ENCODE measurements at regions not wholly inside any gene's neighbourhood (a gene's known extent, or its start where the extent isn't known, plus 50 kb on each side); places are given as distances from the start of the nearest gene placed in this dataset.

DNA sequence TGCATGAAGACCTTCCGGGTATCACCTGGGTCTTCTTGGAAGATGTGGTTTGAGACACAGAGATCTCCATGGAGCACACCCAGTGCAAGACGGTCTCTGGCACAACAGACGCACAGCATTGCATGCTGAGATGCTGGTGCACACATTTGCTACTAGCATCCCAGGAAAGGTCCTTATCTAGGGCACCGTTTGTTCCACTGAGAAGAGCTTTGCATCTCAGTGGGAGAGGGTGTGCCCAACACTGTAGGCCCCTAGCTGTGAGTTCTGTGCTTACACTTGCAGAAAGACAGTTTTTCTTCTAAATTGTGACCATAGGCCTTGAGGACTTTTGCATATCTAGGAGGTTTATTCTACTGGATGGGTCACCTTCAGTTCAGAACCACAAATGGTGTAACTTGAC lies 554.1 kb downstream of the MATN1 start:
- TF ChIP-seq NR2F2 (IDR thresholded peaks at IDR 0.05) (no peak), GABPA (IDR thresholded peaks at IDR 0.05 in 1 of 2, conservative IDR thresholded peaks at IDR 0.05 in 1 of 2) (no peak), TAF1 (conservative IDR thresholded peaks at IDR 0.05) (no peak), FOXA1 (IDR thresholded peaks at IDR 0.05) (no peak), RXRA (IDR thresholded peaks at IDR 0.05) (no peak)
- TF ChIP-seq, protein P1, sequence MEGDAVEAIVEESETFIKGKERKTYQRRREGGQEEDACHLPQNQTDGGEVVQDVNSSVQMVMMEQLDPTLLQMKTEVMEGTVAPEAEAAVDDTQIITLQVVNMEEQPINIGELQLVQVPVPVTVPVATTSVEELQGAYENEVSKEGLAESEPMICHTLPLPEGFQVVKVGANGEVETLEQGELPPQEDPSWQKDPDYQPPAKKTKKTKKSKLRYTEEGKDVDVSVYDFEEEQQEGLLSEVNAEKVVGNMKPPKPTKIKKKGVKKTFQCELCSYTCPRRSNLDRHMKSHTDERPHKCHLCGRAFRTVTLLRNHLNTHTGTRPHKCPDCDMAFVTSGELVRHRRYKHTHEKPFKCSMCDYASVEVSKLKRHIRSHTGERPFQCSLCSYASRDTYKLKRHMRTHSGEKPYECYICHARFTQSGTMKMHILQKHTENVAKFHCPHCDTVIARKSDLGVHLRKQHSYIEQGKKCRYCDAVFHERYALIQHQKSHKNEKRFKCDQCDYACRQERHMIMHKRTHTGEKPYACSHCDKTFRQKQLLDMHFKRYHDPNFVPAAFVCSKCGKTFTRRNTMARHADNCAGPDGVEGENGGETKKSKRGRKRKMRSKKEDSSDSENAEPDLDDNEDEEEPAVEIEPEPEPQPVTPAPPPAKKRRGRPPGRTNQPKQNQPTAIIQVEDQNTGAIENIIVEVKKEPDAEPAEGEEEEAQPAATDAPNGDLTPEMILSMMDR (IDR thresholded peaks at IDR 0.05; ENCODE audit: low read depth, low read length, missing input control): no peak
- TF ChIP-seq, protein P2, sequence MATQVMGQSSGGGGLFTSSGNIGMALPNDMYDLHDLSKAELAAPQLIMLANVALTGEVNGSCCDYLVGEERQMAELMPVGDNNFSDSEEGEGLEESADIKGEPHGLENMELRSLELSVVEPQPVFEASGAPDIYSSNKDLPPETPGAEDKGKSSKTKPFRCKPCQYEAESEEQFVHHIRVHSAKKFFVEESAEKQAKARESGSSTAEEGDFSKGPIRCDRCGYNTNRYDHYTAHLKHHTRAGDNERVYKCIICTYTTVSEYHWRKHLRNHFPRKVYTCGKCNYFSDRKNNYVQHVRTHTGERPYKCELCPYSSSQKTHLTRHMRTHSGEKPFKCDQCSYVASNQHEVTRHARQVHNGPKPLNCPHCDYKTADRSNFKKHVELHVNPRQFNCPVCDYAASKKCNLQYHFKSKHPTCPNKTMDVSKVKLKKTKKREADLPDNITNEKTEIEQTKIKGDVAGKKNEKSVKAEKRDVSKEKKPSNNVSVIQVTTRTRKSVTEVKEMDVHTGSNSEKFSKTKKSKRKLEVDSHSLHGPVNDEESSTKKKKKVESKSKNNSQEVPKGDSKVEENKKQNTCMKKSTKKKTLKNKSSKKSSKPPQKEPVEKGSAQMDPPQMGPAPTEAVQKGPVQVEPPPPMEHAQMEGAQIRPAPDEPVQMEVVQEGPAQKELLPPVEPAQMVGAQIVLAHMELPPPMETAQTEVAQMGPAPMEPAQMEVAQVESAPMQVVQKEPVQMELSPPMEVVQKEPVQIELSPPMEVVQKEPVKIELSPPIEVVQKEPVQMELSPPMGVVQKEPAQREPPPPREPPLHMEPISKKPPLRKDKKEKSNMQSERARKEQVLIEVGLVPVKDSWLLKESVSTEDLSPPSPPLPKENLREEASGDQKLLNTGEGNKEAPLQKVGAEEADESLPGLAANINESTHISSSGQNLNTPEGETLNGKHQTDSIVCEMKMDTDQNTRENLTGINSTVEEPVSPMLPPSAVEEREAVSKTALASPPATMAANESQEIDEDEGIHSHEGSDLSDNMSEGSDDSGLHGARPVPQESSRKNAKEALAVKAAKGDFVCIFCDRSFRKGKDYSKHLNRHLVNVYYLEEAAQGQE (IDR thresholded peaks at IDR 0.05): no peak
- TF ChIP-seq, protein P3, sequence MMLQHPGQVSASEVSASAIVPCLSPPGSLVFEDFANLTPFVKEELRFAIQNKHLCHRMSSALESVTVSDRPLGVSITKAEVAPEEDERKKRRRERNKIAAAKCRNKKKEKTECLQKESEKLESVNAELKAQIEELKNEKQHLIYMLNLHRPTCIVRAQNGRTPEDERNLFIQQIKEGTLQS (IDR thresholded peaks at IDR 0.05): no peak
- TF ChIP-seq, protein P4, sequence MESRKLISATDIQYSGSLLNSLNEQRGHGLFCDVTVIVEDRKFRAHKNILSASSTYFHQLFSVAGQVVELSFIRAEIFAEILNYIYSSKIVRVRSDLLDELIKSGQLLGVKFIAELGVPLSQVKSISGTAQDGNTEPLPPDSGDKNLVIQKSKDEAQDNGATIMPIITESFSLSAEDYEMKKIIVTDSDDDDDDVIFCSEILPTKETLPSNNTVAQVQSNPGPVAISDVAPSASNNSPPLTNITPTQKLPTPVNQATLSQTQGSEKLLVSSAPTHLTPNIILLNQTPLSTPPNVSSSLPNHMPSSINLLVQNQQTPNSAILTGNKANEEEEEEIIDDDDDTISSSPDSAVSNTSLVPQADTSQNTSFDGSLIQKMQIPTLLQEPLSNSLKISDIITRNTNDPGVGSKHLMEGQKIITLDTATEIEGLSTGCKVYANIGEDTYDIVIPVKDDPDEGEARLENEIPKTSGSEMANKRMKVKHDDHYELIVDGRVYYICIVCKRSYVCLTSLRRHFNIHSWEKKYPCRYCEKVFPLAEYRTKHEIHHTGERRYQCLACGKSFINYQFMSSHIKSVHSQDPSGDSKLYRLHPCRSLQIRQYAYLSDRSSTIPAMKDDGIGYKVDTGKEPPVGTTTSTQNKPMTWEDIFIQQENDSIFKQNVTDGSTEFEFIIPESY (IDR thresholded peaks at IDR 0.05): no peak
